Hepatocyte (in vitro differentiated cells): ENCODE measurements at regions not wholly inside any gene's neighbourhood (a gene's known extent, or its start where the extent isn't known, plus 50 kb on each side); places are given as distances from the start of the nearest gene placed in this dataset.

ENCODE experiments used
- DNase-seq: peaks from one replicate; pipeline ENCODE4 v3.0.0-alpha.2; 2016; ENCODE audit warnings: low spot score
- H2AFZ ChIP-seq: fragments of 200-600 bp; sonication (generic); 2 replicates; pipeline ENCODE4 v1.6.0; 2016; ENCODE audit warnings: antibody characterized with exemption, mild to moderate bottlenecking
- H3K27ac ChIP-seq: fragments of 200-600 bp; sonication (generic); 2 replicates; pipeline ENCODE4 v1.5.1; 2016; ENCODE audit warnings: mild to moderate bottlenecking
- H3K27me3 ChIP-seq: fragments of 200-600 bp; sonication (generic); 2 replicates; pipeline ENCODE4 v1.6.1; 2016
- H3K36me3 ChIP-seq: fragments of 200-600 bp; sonication (generic); replicated peaks from 2 replicates; pipeline ENCODE4 v1.5.1; 2016; ENCODE audit warnings: low read depth; ENCODE audit not compliant: insufficient read depth
- H3K4me1 ChIP-seq: fragments of 200-600 bp; sonication (generic); 2 replicates; pipeline ENCODE4 v1.5.1; 2016; ENCODE audit warnings: mild to moderate bottlenecking, moderate library complexity; ENCODE audit not compliant: insufficient read depth
- H3K4me2 ChIP-seq: fragments of 200-600 bp; sonication (generic); 2 replicates; pipeline ENCODE4 v1.6.0; 2016
- H3K4me3 ChIP-seq: fragments of 200-600 bp; sonication (generic); 2 replicates; pipeline ENCODE4 v1.5.1; 2016; ENCODE audit warnings: mild to moderate bottlenecking
- H3K79me2 ChIP-seq: fragments of 200-600 bp; sonication (generic); 2 replicates; pipeline ENCODE4 v1.6.0; 2017; ENCODE audit warnings: mild to moderate bottlenecking
- H3K9me2 ChIP-seq: fragments of 200-600 bp; sonication (generic); replicated peaks from 2 replicates; pipeline ENCODE4 v1.6.0; 2017; ENCODE audit warnings: mild to moderate bottlenecking; ENCODE audit not compliant: insufficient read depth
- H3K9me3 ChIP-seq: fragments of 200-600 bp; sonication (generic); 2 replicates; pipeline ENCODE4 v1.5.1; 2016; ENCODE audit warnings: low read depth, mild to moderate bottlenecking
- H4K20me1 ChIP-seq: fragments of 200-600 bp; sonication (generic); 2 replicates; pipeline ENCODE4 v1.6.0; 2016; ENCODE audit warnings: mild to moderate bottlenecking; ENCODE audit not compliant: insufficient read depth, poor library complexity, severe bottlenecking
- EZH2 ChIP-seq: fragments of 200-600 bp; sonication (generic); IDR thresholded peaks from 2 replicates; pipeline ENCODE4 v1.6.1; 2016; ENCODE audit warnings: antibody characterized with exemption, mild to moderate bottlenecking, borderline replicate concordance
- EZH2phosphoT487 ChIP-seq: fragments of 200-600 bp; sonication (generic); IDR thresholded peaks from one replicate; pipeline ENCODE4 v1.6.1; 2018; ENCODE audit warnings: antibody characterized with exemption, mild to moderate bottlenecking, low read depth, moderate library complexity; ENCODE audit not compliant: unreplicated experiment, severe bottlenecking
- WGBS: methylation state at CpG from one replicate; pipeline ENCODE4 v1.1.6; 2016; ENCODE audit warnings: low lambda C conversion rate; ENCODE audit errors: missing lambda C conversion rate; 5-methylcytosine and 5-hydroxymethylcytosine counted together
- TF ChIP-seq, protein P1 (sequence below): fragments of 200-600 bp; sonication (generic); IDR thresholded peaks from 2 replicates; pipeline ENCODE4 v1.5.1; 2016; ENCODE audit warnings: antibody characterized with exemption, mild to moderate bottlenecking; ENCODE audit not compliant: poor library complexity

DNA sequence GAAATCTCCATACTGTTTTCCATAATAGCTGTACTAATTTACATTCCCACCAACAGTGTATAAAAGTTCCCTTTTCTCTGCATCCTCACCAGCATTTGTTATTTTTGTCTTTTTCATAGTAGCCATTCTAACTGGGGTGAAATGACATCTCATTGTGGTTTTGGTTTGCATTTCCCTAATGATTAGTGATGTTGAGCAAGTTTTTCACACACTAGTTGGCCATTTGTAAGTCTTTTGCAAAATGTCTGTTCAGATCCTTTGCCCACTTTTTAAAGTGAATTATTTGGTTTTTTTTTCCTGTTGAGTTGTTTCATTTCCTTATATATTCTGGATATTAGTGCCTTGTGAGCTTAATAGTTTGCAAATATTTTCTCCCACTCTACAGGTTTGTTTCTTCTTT, 101.0 kb upstream of the NFE2L3 start:
- Histone ChIP-seq H3K27ac (no peak overlapping the region), H3K9me3 (no peaks in the 10 kb centered on the region), H3K4me2 (no peak overlapping the region), H3K4me3 (no peak overlapping the region), H4K20me1 (no peaks in the 10 kb centered on the region), H3K4me1 (no peaks in the 10 kb centered on the region), H3K36me3 (no peaks in the 10 kb centered on the region), H3K9me2 (no peaks in the 10 kb centered on the region), H2AFZ (no peak overlapping the region), H3K27me3 (no peaks in the 10 kb centered on the region), H3K79me2 (no peaks in the 10 kb centered on the region)
- TF ChIP-seq, protein P1, sequence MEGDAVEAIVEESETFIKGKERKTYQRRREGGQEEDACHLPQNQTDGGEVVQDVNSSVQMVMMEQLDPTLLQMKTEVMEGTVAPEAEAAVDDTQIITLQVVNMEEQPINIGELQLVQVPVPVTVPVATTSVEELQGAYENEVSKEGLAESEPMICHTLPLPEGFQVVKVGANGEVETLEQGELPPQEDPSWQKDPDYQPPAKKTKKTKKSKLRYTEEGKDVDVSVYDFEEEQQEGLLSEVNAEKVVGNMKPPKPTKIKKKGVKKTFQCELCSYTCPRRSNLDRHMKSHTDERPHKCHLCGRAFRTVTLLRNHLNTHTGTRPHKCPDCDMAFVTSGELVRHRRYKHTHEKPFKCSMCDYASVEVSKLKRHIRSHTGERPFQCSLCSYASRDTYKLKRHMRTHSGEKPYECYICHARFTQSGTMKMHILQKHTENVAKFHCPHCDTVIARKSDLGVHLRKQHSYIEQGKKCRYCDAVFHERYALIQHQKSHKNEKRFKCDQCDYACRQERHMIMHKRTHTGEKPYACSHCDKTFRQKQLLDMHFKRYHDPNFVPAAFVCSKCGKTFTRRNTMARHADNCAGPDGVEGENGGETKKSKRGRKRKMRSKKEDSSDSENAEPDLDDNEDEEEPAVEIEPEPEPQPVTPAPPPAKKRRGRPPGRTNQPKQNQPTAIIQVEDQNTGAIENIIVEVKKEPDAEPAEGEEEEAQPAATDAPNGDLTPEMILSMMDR = no peak
- TF ChIP-seq EZH2 (no peak), EZH2phosphoT487 (no peak)
- no peak for DNase-seq

DNA sequence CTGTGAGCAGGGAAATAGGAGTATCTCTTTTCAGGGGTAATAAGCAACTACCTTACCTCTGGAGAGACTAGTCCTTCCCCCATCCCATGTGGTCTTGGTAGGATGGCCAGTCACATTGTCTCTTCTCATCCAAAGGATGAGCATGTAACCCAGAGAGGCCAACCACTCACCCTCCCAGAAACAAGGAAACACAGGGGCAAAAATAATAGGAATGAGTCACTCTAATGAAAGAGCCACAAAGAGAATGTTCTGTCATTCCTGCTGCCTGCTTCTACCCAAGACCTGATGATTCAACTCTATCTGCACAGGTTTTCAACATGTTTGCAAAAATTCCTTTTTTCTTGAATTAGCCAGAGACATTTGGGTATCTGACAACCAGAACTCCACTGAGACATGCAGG, 99.3 kb upstream of the NFE2L3 start:
- H2AFZ ChIP-seq = no peak overlapping the region
- no peak overlapping the region for H3K4me3 ChIP-seq
- H3K4me2 ChIP-seq = no peak overlapping the region
- no peaks in the 10 kb centered on the region for H3K9me2 ChIP-seq
- H3K27me3 ChIP-seq = no peaks in the 10 kb centered on the region
- H3K9me3 ChIP-seq = no peaks in the 10 kb centered on the region
- no peaks in the 10 kb centered on the region for H4K20me1 ChIP-seq
- H3K79me2 ChIP-seq = no peaks in the 10 kb centered on the region
- no peaks in the 10 kb centered on the region for H3K4me1 ChIP-seq
- DNase-seq = no peak
- TF ChIP-seq, protein P1 = no peak
- no peak for TF ChIP-seq EZH2phosphoT487
- TF ChIP-seq EZH2 = no peak
- H3K27ac ChIP-seq = no peak overlapping the region
- no peaks in the 10 kb centered on the region for H3K36me3 ChIP-seq

DNA sequence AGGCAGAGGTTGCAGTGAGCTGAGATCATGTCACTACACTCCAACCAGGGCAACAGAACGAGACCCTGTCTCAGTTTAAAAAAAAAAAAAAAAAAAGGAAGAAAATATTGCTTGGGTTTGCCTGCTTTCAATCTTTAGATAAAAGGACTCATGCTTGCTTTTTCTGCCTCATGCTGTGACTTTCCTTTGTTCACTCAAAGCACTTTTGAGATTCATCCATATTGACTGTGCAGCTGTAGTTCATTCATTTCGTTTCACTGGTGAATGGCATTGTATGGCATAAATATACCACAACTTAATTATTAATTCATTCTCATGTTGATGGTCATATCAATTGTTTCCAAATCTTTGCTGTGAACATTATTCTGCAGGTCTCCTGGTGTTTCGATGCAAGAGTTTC, 97.6 kb upstream of the NFE2L3 start:
- TF ChIP-seq EZH2 (no peak), EZH2phosphoT487 (no peak)
- TF ChIP-seq, protein P1 = no peak
- no peak overlapping the region for H3K27ac ChIP-seq
- no peaks in the 10 kb centered on the region for H3K9me2 ChIP-seq
- no peak overlapping the region for H3K4me3 ChIP-seq
- H3K4me1 ChIP-seq = no peaks in the 10 kb centered on the region
- no peaks in the 10 kb centered on the region for H4K20me1 ChIP-seq
- 87% methylated on average over 3 of the region's 3 CpGs for WGBS
- no peaks in the 10 kb centered on the region for H3K36me3 ChIP-seq
- no peaks in the 10 kb centered on the region for H3K27me3 ChIP-seq
- H2AFZ ChIP-seq = no peak overlapping the region
- DNase-seq = no peak
- H3K79me2 ChIP-seq = no peaks in the 10 kb centered on the region
- H3K9me3 ChIP-seq = no peaks in the 10 kb centered on the region
- H3K4me2 ChIP-seq = no peak overlapping the region

DNA sequence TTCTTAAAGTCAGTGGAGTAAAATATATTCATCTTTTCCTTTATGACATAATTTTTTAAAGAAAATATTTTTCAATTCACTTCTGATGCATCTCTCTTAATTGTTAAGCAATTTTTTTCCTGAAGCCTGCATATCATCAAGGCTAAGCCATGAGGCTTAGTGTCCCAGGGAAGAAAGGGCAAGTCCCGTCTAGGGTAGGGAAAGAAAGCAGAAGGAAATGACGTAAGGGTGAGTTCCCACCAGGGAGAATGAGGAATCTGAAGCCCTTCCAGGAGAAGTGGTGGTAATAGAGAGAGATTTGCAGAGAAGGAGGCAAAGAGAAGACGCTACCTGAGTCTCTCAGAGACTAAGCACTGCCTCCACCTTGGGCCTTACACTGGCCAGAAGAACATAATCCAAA, 96.8 kb upstream of the NFE2L3 start:
- no peaks in the 10 kb centered on the region for H3K27me3 ChIP-seq
- no peaks in the 10 kb centered on the region for H4K20me1 ChIP-seq
- H3K36me3 ChIP-seq = no peaks in the 10 kb centered on the region
- 82% methylated on average over 3 of the region's 3 CpGs for WGBS
- H3K9me2 ChIP-seq = no peaks in the 10 kb centered on the region
- TF ChIP-seq EZH2phosphoT487 (no peak), EZH2 (no peak)
- TF ChIP-seq, protein P1 = no peak
- DNase-seq = no peak
- no peaks in the 10 kb centered on the region for H3K79me2 ChIP-seq
- H2AFZ ChIP-seq = no peak overlapping the region
- H3K4me1 ChIP-seq = no peaks in the 10 kb centered on the region
- no peak overlapping the region for H3K27ac ChIP-seq
- no peak overlapping the region for H3K4me3 ChIP-seq
- no peaks in the 10 kb centered on the region for H3K9me3 ChIP-seq
- H3K4me2 ChIP-seq = no peak overlapping the region
